ENCODE measurements at regions not wholly inside any gene's neighbourhood (a gene's known extent, or its start where the extent isn't known, plus 50 kb on each side); places are given as distances from the start of the nearest gene placed in this dataset.

- no peak for TF ChIP-seq PPARA (CRISPR knock-in tag; IDR thresholded peaks at IDR 0.05; ENCODE audit: borderline replicate concordance)
- TF ChIP-seq, protein P1, sequence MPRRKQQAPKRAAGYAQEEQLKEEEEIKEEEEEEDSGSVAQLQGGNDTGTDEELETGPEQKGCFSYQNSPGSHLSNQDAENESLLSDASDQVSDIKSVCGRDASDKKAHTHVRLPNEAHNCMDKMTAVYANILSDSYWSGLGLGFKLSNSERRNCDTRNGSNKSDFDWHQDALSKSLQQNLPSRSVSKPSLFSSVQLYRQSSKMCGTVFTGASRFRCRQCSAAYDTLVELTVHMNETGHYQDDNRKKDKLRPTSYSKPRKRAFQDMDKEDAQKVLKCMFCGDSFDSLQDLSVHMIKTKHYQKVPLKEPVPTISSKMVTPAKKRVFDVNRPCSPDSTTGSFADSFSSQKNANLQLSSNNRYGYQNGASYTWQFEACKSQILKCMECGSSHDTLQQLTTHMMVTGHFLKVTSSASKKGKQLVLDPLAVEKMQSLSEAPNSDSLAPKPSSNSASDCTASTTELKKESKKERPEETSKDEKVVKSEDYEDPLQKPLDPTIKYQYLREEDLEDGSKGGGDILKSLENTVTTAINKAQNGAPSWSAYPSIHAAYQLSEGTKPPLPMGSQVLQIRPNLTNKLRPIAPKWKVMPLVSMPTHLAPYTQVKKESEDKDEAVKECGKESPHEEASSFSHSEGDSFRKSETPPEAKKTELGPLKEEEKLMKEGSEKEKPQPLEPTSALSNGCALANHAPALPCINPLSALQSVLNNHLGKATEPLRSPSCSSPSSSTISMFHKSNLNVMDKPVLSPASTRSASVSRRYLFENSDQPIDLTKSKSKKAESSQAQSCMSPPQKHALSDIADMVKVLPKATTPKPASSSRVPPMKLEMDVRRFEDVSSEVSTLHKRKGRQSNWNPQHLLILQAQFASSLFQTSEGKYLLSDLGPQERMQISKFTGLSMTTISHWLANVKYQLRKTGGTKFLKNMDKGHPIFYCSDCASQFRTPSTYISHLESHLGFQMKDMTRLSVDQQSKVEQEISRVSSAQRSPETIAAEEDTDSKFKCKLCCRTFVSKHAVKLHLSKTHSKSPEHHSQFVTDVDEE (CRISPR knock-in tag; IDR thresholded peaks at IDR 0.05) = no peak
Observed at GRCh38 chr2:16462958-16463357, 202.7 kb downstream of the CYRIA start (continued).

DNA sequence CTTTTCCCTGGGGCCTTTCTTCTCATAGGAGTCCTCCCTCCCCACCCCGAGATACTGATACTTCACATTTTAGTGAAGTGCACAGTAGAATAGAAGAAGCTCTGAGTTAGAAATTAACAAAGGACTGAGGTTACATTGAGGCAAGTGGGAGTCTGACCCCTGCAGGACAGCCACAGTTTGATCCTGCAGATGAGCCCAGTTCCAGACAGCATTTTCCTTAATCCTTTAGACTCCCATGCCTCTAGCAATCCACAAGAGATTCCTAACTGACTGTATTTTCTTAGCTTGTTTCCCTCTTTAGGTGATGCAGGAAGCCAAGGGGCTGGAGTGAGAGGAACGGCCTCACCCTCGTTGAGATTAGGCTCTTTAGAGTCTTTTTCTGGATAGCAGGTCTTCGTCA lies 204.0 kb downstream of the CYRIA start:
- ATAC-seq = no peak
- TF ChIP-seq PPARA (CRISPR knock-in tag; IDR thresholded peaks at IDR 0.05; ENCODE audit: borderline replicate concordance) = no peak

DNA sequence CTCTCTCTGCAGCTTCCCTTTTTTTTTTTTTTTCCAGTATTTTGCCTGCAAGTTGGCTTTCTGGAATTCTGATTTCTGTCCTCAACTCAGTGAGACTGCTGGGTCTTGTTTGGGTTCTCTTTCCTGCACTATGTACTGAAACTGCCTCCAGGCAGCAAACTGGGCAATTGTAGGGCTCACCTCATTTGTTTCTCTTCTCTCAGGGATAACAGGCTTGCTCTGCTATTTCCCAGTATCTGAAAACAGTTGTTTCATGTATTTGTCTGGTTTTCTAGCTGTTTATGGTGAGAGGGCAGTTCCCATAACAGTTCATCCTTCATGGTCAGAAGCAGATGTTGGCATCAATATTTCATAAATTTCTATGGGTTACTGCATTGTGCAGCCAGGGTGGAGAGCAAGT lies 206.0 kb downstream of the CYRIA start:
- no peak for ATAC-seq
- TF ChIP-seq SNAI2 (CRISPR knock-in tag; IDR thresholded peaks at IDR 0.05) (no peak), ISL1 (CRISPR knock-in tag; IDR thresholded peaks at IDR 0.05) (no peak), ZFP3 (CRISPR knock-in tag; IDR thresholded peaks at IDR 0.05) (no peak), CREB5 (CRISPR knock-in tag; IDR thresholded peaks at IDR 0.05; ENCODE audit: low read depth) (no peak), GLIS3 (CRISPR knock-in tag; IDR thresholded peaks at IDR 0.05) (no peak), ZC3H10 (CRISPR knock-in tag; IDR thresholded peaks at IDR 0.05) (no peak)

DNA sequence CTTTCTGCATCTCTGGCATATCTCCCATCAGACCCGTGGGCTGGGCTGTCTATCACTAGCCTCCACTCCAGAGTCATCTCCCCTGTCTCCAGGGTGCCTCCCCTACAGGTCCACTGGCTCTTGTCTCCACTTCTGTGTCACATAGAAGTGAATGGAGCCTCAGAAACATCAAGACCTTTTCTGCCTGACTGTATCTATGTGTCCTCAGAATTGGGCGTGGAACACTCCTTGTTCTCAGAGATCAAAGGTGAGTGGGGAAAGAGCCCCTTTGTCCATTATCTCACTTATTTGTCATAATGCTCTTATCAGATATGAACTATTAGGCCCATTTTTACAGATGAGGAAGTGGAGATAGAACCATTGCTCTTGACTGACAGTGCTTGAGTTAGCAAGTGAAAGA lies 211.0 kb downstream of the CYRIA start:
- TF ChIP-seq, protein P1 (CRISPR knock-in tag; IDR thresholded peaks at IDR 0.05) = no peak
- TF ChIP-seq TOX (CRISPR knock-in tag; IDR thresholded peaks at IDR 0.05; ENCODE audit: borderline replicate concordance) (no peak), ZNF70 (CRISPR knock-in tag; IDR thresholded peaks at IDR 0.05) (no peak), ESRRG (CRISPR knock-in tag; IDR thresholded peaks at IDR 0.05) (no peak), BACH2 (CRISPR knock-in tag; IDR thresholded peaks at IDR 0.05; ENCODE audit: borderline replicate concordance) (no peak), TCF4 (CRISPR knock-in tag; IDR thresholded peaks at IDR 0.05; ENCODE audit: borderline replicate concordance) (no peak), ZFP3 (CRISPR knock-in tag; IDR thresholded peaks at IDR 0.05) (no peak)
- ATAC-seq = no peak

- no peak for ATAC-seq
- TF ChIP-seq SNAI2 (CRISPR knock-in tag; IDR thresholded peaks at IDR 0.05) (no peak), CREB5 (CRISPR knock-in tag; IDR thresholded peaks at IDR 0.05; ENCODE audit: low read depth) (no peak), GLIS3 (CRISPR knock-in tag; IDR thresholded peaks at IDR 0.05) (no peak), ZFP30 (CRISPR knock-in tag; IDR thresholded peaks at IDR 0.05) (no peak), CSDC2 (CRISPR knock-in tag; IDR thresholded peaks at IDR 0.05) (no peak), ZC3H10 (CRISPR knock-in tag; IDR thresholded peaks at IDR 0.05) (no peak), ZNF70 (CRISPR knock-in tag; IDR thresholded peaks at IDR 0.05) (no peak), TCF4 (CRISPR knock-in tag; IDR thresholded peaks at IDR 0.05; ENCODE audit: borderline replicate concordance) (no peak)
Observed at GRCh38 chr2:16452123-16452522, 213.5 kb downstream of the CYRIA start.

GRCh38 chr2:16446706-16447105 lies 218.9 kb downstream of the CYRIA start:
- no peak for TF ChIP-seq CSRNP3 (CRISPR knock-in tag; IDR thresholded peaks at IDR 0.05)
- TF ChIP-seq, protein P2, sequence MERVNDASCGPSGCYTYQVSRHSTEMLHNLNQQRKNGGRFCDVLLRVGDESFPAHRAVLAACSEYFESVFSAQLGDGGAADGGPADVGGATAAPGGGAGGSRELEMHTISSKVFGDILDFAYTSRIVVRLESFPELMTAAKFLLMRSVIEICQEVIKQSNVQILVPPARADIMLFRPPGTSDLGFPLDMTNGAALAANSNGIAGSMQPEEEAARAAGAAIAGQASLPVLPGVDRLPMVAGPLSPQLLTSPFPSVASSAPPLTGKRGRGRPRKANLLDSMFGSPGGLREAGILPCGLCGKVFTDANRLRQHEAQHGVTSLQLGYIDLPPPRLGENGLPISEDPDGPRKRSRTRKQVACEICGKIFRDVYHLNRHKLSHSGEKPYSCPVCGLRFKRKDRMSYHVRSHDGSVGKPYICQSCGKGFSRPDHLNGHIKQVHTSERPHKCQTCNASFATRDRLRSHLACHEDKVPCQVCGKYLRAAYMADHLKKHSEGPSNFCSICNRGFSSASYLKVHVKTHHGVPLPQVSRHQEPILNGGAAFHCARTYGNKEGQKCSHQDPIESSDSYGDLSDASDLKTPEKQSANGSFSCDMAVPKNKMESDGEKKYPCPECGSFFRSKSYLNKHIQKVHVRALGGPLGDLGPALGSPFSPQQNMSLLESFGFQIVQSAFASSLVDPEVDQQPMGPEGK (CRISPR knock-in tag; IDR thresholded peaks at IDR 0.05; ENCODE audit: borderline replicate concordance) = no peak
- TF ChIP-seq ZFP3 (CRISPR knock-in tag; IDR thresholded peaks at IDR 0.05) = no peak
- no peak for TF ChIP-seq ESRRG (CRISPR knock-in tag; IDR thresholded peaks at IDR 0.05)
- TF ChIP-seq CSDC2 (CRISPR knock-in tag; IDR thresholded peaks at IDR 0.05) = no peak
- no peak for TF ChIP-seq OSR1 (CRISPR knock-in tag; IDR thresholded peaks at IDR 0.05)
- no peak for TF ChIP-seq ZFP30 (CRISPR knock-in tag; IDR thresholded peaks at IDR 0.05)
- TF ChIP-seq RARB (CRISPR knock-in tag; IDR thresholded peaks at IDR 0.05) = no peak
- no peak for TF ChIP-seq TOX (CRISPR knock-in tag; IDR thresholded peaks at IDR 0.05; ENCODE audit: borderline replicate concordance)
- ATAC-seq = no peak
